ENCODE measurements at regions not wholly inside any gene's neighbourhood (a gene's known extent, or its start where the extent isn't known, plus 50 kb on each side); places are given as distances from the start of the nearest gene placed in this dataset.

DNA sequence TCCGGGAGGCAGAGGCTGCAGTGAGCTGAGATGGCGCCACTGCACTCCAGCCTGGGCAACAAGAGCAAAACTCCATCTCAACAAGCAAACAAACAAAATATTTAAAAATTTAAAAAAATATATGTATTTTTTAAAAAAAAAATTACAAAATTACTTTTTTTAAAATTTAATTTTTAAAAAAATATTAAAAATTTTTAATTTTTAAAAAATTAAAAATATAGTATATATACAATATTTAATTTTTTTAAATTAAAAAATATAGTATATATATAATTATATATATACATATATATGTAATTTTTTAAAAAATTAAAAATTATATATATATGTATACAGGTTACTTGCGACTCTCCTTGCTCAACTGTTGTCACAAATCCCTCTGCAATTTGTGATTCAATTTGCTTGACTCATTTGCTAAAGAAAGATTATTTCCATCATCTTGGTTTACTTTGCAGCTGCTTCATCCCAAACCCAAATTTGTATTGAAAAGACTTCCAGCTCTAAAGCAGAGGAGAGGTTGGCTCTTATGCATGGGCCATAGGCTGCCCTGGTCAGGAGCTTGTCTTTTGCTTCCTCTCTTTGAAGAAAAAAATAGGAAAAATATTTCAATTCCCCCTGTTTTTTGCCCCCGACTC is 247.4 kb upstream of the IRX3 start:
- TF ChIP-seq POLR2A (IDR thresholded peaks at IDR 0.05) = no peak
- TF ChIP-seq, protein P1, sequence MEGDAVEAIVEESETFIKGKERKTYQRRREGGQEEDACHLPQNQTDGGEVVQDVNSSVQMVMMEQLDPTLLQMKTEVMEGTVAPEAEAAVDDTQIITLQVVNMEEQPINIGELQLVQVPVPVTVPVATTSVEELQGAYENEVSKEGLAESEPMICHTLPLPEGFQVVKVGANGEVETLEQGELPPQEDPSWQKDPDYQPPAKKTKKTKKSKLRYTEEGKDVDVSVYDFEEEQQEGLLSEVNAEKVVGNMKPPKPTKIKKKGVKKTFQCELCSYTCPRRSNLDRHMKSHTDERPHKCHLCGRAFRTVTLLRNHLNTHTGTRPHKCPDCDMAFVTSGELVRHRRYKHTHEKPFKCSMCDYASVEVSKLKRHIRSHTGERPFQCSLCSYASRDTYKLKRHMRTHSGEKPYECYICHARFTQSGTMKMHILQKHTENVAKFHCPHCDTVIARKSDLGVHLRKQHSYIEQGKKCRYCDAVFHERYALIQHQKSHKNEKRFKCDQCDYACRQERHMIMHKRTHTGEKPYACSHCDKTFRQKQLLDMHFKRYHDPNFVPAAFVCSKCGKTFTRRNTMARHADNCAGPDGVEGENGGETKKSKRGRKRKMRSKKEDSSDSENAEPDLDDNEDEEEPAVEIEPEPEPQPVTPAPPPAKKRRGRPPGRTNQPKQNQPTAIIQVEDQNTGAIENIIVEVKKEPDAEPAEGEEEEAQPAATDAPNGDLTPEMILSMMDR (IDR thresholded peaks at IDR 0.05) = no peak
